Neural crest cell (in vitro differentiated cells): ENCODE measurements at regions not wholly inside any gene's neighbourhood (a gene's known extent, or its start where the extent isn't known, plus 50 kb on each side); places are given as distances from the start of the nearest gene placed in this dataset.

ENCODE experiments used
- DNase-seq: peaks from one replicate; pipeline ENCODE4 v3.0.0; 2021; ENCODE audit warnings: low read depth, mixed read lengths, low spot score
- H3K27ac Mint-ChIP-seq: one replicate; pipeline ENCODE4 v1.8.0; 2021; ENCODE audit warnings: mild to moderate bottlenecking, mixed read lengths; ENCODE audit not compliant: unreplicated experiment
- H3K27me3 Mint-ChIP-seq: 2 replicates; pipeline ENCODE4 v1.8.0; 2021; ENCODE audit warnings: low read depth, mild to moderate bottlenecking, mixed read lengths
- H3K36me3 Mint-ChIP-seq: 2 replicates; pipeline ENCODE4 v1.8.0; 2021; ENCODE audit warnings: low read depth, mild to moderate bottlenecking, mixed read lengths
- H3K4me1 Mint-ChIP-seq: 2 replicates; pipeline ENCODE4 v1.8.0; 2021; ENCODE audit warnings: mixed read lengths
- H3K4me3 Mint-ChIP-seq: one replicate; pipeline ENCODE4 v1.8.0; 2021; ENCODE audit warnings: mild to moderate bottlenecking, mixed read lengths
- H3K9me3 Mint-ChIP-seq: 2 replicates; pipeline ENCODE4 v1.8.0; 2021; ENCODE audit warnings: mixed read lengths
- CTCF ChIP-seq: fragments of 200-600 bp; sonication (generic); conservative IDR thresholded peaks from 2 replicates; pipeline ENCODE4 v1.5.0; 2021; ENCODE audit warnings: antibody characterized with exemption, mild to moderate bottlenecking

- Mint-ChIP-seq H3K9me3 (peaks cover 6% of the 10 kb centered on the region), H3K27ac (no peak overlapping the region), H3K27me3 (peaks cover 10% of the 10 kb centered on the region), H3K4me1 (no peaks in the 10 kb centered on the region), H3K4me3 (no peak overlapping the region), H3K36me3 (peaks cover 3% of the 10 kb centered on the region)
- no peak for TF ChIP-seq CTCF
- no peak for DNase-seq
Observed at GRCh38 chr18:22683786-22684185, 249.3 kb upstream of the RBBP8 start.

- no peak for DNase-seq
- Mint-ChIP-seq H3K4me3 (no peak overlapping the region), H3K27me3 (peaks cover 9% of the 10 kb centered on the region), H3K27ac (no peak overlapping the region), H3K9me3 (peaks cover 6% of the 10 kb centered on the region), H3K36me3 (peaks cover 3% of the 10 kb centered on the region), H3K4me1 (no peaks in the 10 kb centered on the region)
- no peak for TF ChIP-seq CTCF
Observed at GRCh38 chr18:22684268-22684667, 248.9 kb upstream of the RBBP8 start.

- peaks cover 3% of the 10 kb centered on the region for H3K36me3 Mint-ChIP-seq
- H3K4me1 Mint-ChIP-seq, result no peaks in the 10 kb centered on the region
- peaks cover 6% of the 10 kb centered on the region for H3K9me3 Mint-ChIP-seq
- no peak overlapping the region for H3K4me3 Mint-ChIP-seq
- no peak for DNase-seq
- H3K27ac Mint-ChIP-seq, result no peak overlapping the region
- no peak for TF ChIP-seq CTCF
- peaks cover 7% of the 10 kb centered on the region for H3K27me3 Mint-ChIP-seq
Observed at GRCh38 chr18:22685788-22686187, 247.3 kb upstream of the RBBP8 start.

- TF ChIP-seq CTCF, result no peak
- no peak overlapping the region for H3K27ac Mint-ChIP-seq
- peaks cover 3% of the 10 kb centered on the region for H3K36me3 Mint-ChIP-seq
- no peak for DNase-seq
- no peak overlapping the region for H3K4me3 Mint-ChIP-seq
- H3K9me3 Mint-ChIP-seq, result peaks cover 6% of the 10 kb centered on the region
- H3K27me3 Mint-ChIP-seq, result no peaks in the 10 kb centered on the region
- no peaks in the 10 kb centered on the region for H3K4me1 Mint-ChIP-seq
Observed at GRCh38 chr18:22687892-22688680, 245.0 kb upstream of the RBBP8 start.

GRCh38 chr18:22688877-22689496 lies 244.1 kb upstream of the RBBP8 start:
- Mint-ChIP-seq H3K4me1 (no peaks in the 10 kb centered on the region), H3K36me3 (peaks cover 3% of the 10 kb centered on the region), H3K4me3 (no peak overlapping the region), H3K9me3 (peaks cover 6% of the 10 kb centered on the region), H3K27ac (no peak overlapping the region), H3K27me3 (no peaks in the 10 kb centered on the region)
- no peak for TF ChIP-seq CTCF
- DNase-seq, result no peak
